GM18517 (cell line): ENCODE measurements at regions not wholly inside any gene's neighbourhood (a gene's known extent, or its start where the extent isn't known, plus 50 kb on each side); places are given as distances from the start of the nearest gene placed in this dataset.
"Not testable (repeated sequence)": the region's sequence is repeated elsewhere in the genome, so short reads cannot be mapped to it uniquely, and the experiment has no call there.

Experiments
- ATAC-seq: cut with Tn5 transposase; IDR thresholded peaks from one replicate; pipeline ENCODE4 v1.9.1; 2021; ENCODE audit warnings: mild to moderate bottlenecking, moderate library complexity; ENCODE audit not compliant: unreplicated experiment

GRCh38 chr3:88657459-88657858 lies 450.0 kb upstream of the EPHA3 start:
- ATAC-seq, result no peak

DNA sequence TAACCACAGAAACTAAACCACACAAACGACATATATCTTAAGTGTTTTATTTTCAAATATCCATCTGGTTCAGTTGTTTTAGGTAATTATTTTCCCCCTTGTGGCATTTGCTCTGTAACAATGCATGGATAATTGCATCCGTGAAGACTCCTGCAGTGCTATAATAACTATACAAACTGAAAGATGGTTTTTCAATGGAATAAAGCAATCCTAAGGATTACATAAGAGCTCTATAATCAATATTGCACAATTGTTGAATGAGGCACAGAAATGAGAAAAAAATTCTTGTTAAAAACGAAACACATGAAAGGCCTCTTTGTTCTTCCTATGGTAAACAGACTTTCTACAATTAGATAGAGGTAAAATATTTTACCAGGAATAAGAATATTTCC lies 446.0 kb upstream of the EPHA3 start:
- ATAC-seq, result no peak

DNA sequence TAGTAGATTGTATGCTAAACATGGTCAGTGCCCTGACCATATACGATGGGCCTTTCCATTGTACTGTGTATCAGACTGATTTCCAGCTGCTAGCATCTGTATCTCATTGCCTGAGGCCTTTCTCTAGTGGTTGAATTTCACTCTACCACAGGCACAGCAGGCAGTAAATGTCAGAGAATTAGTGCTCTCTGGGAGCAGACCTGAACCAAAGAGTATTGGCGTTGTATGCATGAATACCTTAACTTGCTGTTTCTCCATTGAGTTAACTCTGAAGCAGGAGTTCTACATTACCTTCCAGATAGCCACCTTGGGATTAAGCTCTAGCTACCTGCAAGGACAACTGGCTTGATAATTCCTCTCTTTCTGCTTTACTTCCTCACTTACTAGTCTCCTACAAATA lies 439.2 kb upstream of the EPHA3 start:
- ATAC-seq, result no peak

DNA sequence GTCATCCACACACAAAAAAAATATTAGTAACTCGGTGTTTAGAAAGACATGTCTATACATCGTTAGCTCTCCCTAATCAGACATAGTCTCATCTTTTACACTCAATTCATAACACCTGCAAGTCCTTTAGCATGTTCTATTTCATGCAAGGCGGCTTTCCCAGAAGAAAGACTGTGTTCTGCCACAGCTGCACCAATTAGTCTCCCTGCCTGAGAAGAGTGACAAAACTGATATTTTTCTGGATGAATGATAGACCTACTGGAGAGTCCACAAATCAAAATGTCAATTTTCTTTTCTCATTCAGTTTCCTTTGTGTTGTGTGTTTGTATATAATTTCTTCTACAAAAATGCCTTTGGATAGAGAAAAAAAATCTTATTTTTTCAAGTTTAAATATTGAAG lies 435.8 kb upstream of the EPHA3 start:
- ATAC-seq, result no peak

DNA sequence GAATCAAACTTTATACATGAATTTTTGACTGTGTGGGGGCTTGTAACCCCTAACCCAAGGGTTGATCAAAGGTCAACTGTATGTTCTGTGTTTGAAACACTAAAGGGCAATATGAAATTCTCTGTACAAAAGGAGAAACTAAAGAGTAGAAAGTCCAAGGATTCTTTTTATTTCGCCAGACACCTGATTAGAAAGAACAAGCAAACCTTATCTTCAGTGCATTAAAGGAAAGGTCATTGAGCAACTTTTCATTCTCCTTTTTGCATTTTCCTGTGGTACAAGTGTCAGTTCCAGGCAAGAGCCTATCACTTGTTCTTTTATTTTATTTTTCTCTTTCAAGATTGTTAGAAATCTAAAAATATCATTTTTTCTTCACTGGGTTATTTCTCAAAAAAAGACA lies 430.1 kb upstream of the EPHA3 start:
- ATAC-seq, result no peak

GRCh38 chr3:88678747-88679146 lies 428.7 kb upstream of the EPHA3 start:
- ATAC-seq, result no peak

DNA sequence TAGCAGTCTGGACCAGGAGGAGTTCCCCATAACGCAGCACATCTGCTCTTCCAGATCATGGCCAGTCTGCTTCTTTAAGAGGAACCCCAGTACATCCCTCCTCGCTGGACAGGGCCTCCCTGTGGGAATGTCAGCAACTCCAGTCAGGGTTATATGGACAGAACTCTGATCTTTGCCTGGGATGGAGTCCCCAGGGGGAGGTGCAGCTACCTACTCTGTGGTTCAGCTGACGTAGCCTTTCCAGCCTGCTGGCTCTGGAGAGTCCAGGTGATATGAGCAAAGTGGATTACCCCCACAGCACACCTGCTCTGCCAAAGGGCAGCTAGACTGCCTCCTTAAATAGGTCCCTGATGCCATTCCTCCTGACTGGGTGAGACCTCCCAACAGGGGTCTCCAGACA lies 417.1 kb upstream of the EPHA3 start:
- ATAC-seq, result no peak

GRCh38 chr3:88691081-88691480 lies 416.3 kb upstream of the EPHA3 start:
- ATAC-seq, result no peak

- no peak for ATAC-seq
Observed at GRCh38 chr3:88703501-88704059, 403.8 kb upstream of the EPHA3 start.

DNA sequence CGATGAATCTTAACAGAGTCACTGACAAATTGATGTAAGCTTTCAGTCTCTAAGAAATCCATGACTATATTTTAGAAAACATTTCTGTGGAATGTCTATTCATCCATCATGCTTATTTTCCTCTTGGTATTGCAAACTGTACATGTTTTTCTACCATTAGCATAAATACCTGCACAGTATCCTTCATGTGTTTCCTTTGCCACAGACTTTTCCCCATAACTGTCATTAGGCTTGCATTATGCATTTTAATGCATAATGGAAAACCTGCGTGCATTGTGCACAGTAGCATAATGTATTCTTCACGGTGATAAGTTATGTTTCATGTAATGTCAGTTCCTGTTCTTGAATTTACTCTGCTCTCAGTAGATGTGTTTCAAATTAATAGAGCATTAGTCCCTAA lies 403.1 kb upstream of the EPHA3 start:
- ATAC-seq, result no peak

DNA sequence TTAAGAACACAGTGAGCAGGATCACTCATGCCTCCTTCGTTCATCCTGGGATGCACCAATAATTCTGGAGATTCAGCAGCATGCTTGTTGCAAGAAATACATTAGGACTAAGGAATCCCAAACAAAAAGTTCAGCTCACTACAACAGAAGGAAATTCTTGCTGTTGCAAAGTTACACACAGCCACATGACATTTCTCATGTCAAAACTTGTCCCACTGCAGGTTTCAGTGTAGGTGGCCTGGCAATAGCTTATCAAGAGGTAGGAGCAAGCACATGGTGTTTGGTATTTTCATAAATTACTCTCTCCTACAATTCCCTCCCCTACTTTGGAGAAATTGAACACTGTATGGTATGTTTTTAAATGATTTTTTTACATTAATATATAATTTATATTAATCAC lies 399.6 kb upstream of the EPHA3 start:
- no peak for ATAC-seq

- no peak for ATAC-seq
Observed at GRCh38 chr3:88712552-88712951, 394.9 kb upstream of the EPHA3 start.

GRCh38 chr3:88713233-88713691 lies 394.2 kb upstream of the EPHA3 start:
- ATAC-seq, result no peak

- ATAC-seq, result no peak
Observed at GRCh38 chr3:88725440-88726165, 381.8 kb upstream of the EPHA3 start.

GRCh38 chr3:88732186-88732585 lies 375.2 kb upstream of the EPHA3 start:
- ATAC-seq, result no peak

GRCh38 chr3:88742106-88742505 lies 365.3 kb upstream of the EPHA3 start:
- no peak for ATAC-seq

GRCh38 chr3:88742674-88743507 lies 364.5 kb upstream of the EPHA3 start:
- no peak for ATAC-seq

DNA sequence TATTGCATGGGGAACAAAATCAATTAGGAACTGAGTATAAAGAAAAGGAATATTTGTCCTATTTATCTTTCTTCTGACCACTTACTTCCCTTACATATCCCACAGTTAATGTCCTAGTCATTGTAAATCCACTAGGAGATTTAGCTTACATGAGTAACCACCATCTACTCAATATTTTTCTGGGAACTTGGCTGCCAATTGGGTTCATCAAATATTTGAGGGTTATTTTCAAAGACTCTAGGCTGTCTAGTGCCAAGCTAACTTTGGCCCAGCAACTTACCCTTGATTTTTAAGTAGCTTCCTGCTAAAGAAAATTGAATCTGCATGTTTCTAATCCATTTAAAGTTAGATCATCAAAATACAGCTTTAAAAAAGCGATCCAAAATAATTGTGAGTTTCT lies 362.5 kb upstream of the EPHA3 start:
- ATAC-seq, result no peak

- ATAC-seq, result not testable (repeated sequence)
Observed at GRCh38 chr3:88747145-88747544, 360.3 kb upstream of the EPHA3 start.

DNA sequence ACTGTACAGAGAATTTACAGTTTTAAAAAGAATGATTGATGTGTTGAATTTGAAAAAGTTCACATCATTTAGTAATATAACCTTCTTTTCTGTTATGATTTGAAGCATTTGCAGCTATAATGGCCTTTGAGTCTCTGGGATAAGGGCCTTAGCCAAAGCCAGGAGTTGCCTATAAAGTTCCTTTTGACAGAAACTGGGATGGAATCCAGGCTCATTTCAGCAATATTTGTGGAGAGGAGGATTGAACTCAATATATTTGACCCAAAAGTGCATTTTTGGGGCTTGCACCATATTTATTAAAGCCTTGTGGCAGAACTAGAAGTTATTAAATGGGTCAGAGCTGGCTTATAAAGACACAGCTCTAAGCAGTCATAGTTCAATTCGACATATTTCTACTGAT lies 348.7 kb upstream of the EPHA3 start:
- ATAC-seq, result no peak

GRCh38 chr3:88767746-88768145 lies 339.7 kb upstream of the EPHA3 start:
- no peak for ATAC-seq

- no peak for ATAC-seq
Observed at GRCh38 chr3:88773766-88774165, 333.7 kb upstream of the EPHA3 start.
